ENCODE measurements at regions not wholly inside any gene's neighbourhood (a gene's known extent, or its start where the extent isn't known, plus 50 kb on each side); places are given as distances from the start of the nearest gene placed in this dataset.

DNA sequence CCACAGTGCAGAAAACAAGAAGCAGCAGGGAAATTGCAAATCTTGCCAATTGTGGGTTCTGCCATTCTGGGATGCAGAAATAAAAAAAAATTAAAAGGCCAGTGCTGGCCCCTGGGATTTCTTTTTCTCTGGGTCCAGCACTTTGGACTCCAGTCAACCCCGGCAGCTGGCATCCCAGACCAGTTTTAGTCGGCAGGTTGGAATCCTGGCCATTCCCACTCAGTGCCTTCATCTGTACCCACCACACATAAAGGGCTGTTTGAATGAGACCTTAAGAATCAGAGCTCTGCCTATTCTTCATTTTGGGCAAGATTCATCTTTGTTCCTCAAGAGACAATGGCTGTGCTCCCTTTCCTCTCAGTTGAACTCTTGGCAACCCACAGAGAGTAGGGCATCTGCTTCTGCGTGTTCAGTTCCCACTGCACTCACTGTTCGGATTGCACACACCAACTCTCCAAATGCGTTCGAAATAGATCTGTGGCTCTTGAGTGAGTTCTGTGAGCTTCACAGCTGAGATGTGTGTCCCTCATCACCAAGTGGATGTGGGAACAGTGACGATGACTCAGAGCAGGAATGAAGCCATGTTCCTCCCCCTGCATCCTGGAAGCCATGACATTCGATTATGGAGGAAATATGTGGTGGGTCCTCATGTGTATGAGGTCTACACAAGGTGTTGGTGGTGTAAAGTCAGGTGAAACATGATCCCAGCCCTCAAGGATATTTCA, 63.0 kb upstream of the EGFR start:
- Histone ChIP-seq H3K36me3 (ENCODE audit: control insufficient read depth, low read length) (no peaks in the 10 kb centered on the region), H3K4me3 (ENCODE audit: low read length) (no peak overlapping the region), H3K9me3 (ENCODE audit: control insufficient read depth, insufficient read depth, low read length) (no peaks in the 10 kb centered on the region; the same call in 1 of the 2 replicates), H3K4me2 (ENCODE audit: low read length) (no peak overlapping the region), H3K27ac (ENCODE audit: low read depth, low read length) (no peak overlapping the region), H4K20me1 (ENCODE audit: control insufficient read depth, insufficient read depth, low read depth, low read length) (no peaks in the 10 kb centered on the region), H3K4me1 (ENCODE audit: control insufficient read depth, low read length) (no peaks in the 10 kb centered on the region), H3F3A (ENCODE audit: control insufficient read depth, insufficient read depth) (no peaks in the 10 kb centered on the region), H3K27me3 (ENCODE audit: control insufficient read depth, low read length) (no peaks in the 10 kb centered on the region), H3K9me2 (replicated peaks; ENCODE audit: control insufficient read depth, low read length) (no peaks in the 10 kb centered on the region), H3K79me2 (ENCODE audit: control insufficient read depth, low read length) (no peaks in the 10 kb centered on the region)
- TF ChIP-seq, protein P1, sequence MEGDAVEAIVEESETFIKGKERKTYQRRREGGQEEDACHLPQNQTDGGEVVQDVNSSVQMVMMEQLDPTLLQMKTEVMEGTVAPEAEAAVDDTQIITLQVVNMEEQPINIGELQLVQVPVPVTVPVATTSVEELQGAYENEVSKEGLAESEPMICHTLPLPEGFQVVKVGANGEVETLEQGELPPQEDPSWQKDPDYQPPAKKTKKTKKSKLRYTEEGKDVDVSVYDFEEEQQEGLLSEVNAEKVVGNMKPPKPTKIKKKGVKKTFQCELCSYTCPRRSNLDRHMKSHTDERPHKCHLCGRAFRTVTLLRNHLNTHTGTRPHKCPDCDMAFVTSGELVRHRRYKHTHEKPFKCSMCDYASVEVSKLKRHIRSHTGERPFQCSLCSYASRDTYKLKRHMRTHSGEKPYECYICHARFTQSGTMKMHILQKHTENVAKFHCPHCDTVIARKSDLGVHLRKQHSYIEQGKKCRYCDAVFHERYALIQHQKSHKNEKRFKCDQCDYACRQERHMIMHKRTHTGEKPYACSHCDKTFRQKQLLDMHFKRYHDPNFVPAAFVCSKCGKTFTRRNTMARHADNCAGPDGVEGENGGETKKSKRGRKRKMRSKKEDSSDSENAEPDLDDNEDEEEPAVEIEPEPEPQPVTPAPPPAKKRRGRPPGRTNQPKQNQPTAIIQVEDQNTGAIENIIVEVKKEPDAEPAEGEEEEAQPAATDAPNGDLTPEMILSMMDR (IDR thresholded peaks at IDR 0.05; ENCODE audit: low read depth, low read length, poor library complexity, severe bottlenecking), result no peak
- TF ChIP-seq EZH2phosphoT487 (IDR thresholded peaks at IDR 0.05; ENCODE audit: borderline replicate concordance, low read length), result no peak

DNA sequence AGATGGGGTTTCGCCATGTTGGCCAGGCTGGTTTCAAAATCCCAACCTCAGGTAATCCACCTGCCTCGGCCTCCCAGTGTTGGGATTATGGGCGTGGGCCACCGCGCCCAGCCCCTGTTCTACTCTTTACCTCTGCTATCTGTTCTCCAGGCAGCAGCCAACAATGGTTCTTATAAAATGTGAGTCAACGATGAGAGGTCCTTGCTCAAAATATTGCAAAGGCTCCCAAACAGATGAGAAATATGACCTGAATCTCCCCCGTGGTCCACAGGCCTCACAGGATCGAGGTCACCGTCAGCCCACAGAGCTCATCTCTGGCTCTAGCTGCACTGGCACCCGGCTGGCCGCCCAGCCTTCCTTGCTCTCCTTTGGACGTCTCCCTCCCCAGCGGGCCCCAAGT, 62.0 kb upstream of the EGFR start:
- H3K36me3 ChIP-seq (ENCODE audit: control insufficient read depth, low read length), result no peaks in the 10 kb centered on the region
- H3K4me2 ChIP-seq (ENCODE audit: low read length), result no peak overlapping the region
- H3K4me3 ChIP-seq (ENCODE audit: low read length), result no peak overlapping the region
- no peaks in the 10 kb centered on the region for H3K4me1 ChIP-seq (ENCODE audit: control insufficient read depth, low read length)
- H3K27me3 ChIP-seq (ENCODE audit: control insufficient read depth, low read length), result no peaks in the 10 kb centered on the region
- H3F3A ChIP-seq (ENCODE audit: control insufficient read depth, insufficient read depth), result no peaks in the 10 kb centered on the region
- H3K79me2 ChIP-seq (ENCODE audit: control insufficient read depth, low read length), result no peaks in the 10 kb centered on the region
- no peaks in the 10 kb centered on the region for H4K20me1 ChIP-seq (ENCODE audit: control insufficient read depth, insufficient read depth, low read depth, low read length)
- TF ChIP-seq, protein P1 (IDR thresholded peaks at IDR 0.05; ENCODE audit: low read depth, low read length, poor library complexity, severe bottlenecking), result no peak
- no peak for TF ChIP-seq EZH2phosphoT487 (IDR thresholded peaks at IDR 0.05; ENCODE audit: borderline replicate concordance, low read length)
- H3K9me3 ChIP-seq (ENCODE audit: control insufficient read depth, insufficient read depth, low read length), result no peaks in the 10 kb centered on the region; the same call in 1 of the 2 replicates
- no peak overlapping the region for H3K27ac ChIP-seq (ENCODE audit: low read depth, low read length)
- H3K9me2 ChIP-seq (replicated peaks; ENCODE audit: control insufficient read depth, low read length), result no peaks in the 10 kb centered on the region

DNA sequence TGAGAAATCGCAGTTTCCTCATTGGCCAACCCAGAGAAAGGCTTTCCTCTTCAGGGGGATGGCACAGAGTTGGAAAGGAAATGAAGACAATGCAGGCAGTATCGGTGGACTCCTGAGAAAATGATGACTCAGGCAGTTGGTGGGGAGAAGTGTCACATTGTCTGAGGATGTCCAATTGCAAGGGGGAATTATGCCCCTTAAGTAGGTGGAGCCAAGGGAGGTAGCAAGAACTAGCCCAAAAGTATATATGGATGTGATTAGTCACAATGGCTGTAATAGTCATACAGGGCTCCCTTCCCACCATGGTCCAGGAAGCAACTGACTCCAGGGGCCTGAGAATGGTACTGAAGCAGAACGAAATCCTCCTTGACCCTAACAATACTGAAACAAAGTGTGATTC, 58.3 kb upstream of the EGFR start:
- H3K9me2 ChIP-seq (replicated peaks; ENCODE audit: control insufficient read depth, low read length), result no peaks in the 10 kb centered on the region
- H3F3A ChIP-seq (ENCODE audit: control insufficient read depth, insufficient read depth), result no peaks in the 10 kb centered on the region
- H3K27ac ChIP-seq (ENCODE audit: low read depth, low read length), result no peak overlapping the region
- no peaks in the 10 kb centered on the region for H4K20me1 ChIP-seq (ENCODE audit: control insufficient read depth, insufficient read depth, low read depth, low read length)
- no peaks in the 10 kb centered on the region for H3K36me3 ChIP-seq (ENCODE audit: control insufficient read depth, low read length)
- no peaks in the 10 kb centered on the region for H3K27me3 ChIP-seq (ENCODE audit: control insufficient read depth, low read length)
- no peaks in the 10 kb centered on the region for H3K4me1 ChIP-seq (ENCODE audit: control insufficient read depth, low read length)
- no peaks in the 10 kb centered on the region for H3K79me2 ChIP-seq (ENCODE audit: control insufficient read depth, low read length)
- H3K4me2 ChIP-seq (ENCODE audit: low read length), result no peak overlapping the region
- H3K9me3 ChIP-seq (ENCODE audit: control insufficient read depth, insufficient read depth, low read length), result no peaks in the 10 kb centered on the region; the same call in 1 of the 2 replicates
- TF ChIP-seq EZH2phosphoT487 (IDR thresholded peaks at IDR 0.05; ENCODE audit: borderline replicate concordance, low read length), result no peak
- TF ChIP-seq, protein P1 (IDR thresholded peaks at IDR 0.05; ENCODE audit: low read depth, low read length, poor library complexity, severe bottlenecking), result no peak
- no peak overlapping the region for H3K4me3 ChIP-seq (ENCODE audit: low read length)
